ENCODE measurements at regions not wholly inside any gene's neighbourhood (a gene's known extent, or its start where the extent isn't known, plus 50 kb on each side); places are given as distances from the start of the nearest gene placed in this dataset.

DNA sequence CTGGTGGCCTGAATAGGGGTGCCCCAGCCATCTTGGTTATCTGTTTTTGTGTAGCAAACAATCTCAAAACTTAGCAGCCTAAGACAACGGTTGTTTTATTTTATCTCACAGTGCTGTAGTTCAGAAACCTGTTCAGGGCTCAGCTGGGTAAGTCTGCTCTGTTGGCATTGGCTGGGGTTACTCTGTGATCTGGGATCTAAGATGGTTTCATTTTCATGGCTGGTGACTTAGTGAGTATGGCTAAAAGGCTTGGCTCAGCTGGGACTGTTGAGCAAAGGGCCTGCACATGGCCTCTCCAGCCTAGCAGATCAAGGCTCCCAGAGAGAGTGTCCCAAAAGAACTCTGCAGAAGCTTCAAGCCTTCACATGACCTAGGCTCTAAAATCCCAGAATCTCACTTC, 60.8 kb upstream of the POU2AF1 start:
- DNase-seq (ENCODE audit: low read depth) (no peak), FAIRE-seq (no peak)
- Histone ChIP-seq H3K27me3 (ENCODE audit: control insufficient read depth, insufficient read depth, low read length) (peaks cover 8% of the 10 kb centered on the region), H3K36me3 (ENCODE audit: control insufficient read depth, insufficient read depth, low read length) (no peaks in the 10 kb centered on the region), H3K4me3 (ENCODE audit: low read depth, low read length) (no peak overlapping the region)
- TF ChIP-seq, protein P1, sequence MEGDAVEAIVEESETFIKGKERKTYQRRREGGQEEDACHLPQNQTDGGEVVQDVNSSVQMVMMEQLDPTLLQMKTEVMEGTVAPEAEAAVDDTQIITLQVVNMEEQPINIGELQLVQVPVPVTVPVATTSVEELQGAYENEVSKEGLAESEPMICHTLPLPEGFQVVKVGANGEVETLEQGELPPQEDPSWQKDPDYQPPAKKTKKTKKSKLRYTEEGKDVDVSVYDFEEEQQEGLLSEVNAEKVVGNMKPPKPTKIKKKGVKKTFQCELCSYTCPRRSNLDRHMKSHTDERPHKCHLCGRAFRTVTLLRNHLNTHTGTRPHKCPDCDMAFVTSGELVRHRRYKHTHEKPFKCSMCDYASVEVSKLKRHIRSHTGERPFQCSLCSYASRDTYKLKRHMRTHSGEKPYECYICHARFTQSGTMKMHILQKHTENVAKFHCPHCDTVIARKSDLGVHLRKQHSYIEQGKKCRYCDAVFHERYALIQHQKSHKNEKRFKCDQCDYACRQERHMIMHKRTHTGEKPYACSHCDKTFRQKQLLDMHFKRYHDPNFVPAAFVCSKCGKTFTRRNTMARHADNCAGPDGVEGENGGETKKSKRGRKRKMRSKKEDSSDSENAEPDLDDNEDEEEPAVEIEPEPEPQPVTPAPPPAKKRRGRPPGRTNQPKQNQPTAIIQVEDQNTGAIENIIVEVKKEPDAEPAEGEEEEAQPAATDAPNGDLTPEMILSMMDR (IDR thresholded peaks at IDR 0.05; ENCODE audit: insufficient read depth, low read length, severe bottlenecking) = no peak

- Histone ChIP-seq H3K27me3 (ENCODE audit: control insufficient read depth, insufficient read depth, low read length) (peaks cover 8% of the 10 kb centered on the region), H3K4me3 (ENCODE audit: low read depth, low read length) (no peak overlapping the region), H3K36me3 (ENCODE audit: control insufficient read depth, insufficient read depth, low read length) (no peaks in the 10 kb centered on the region)
- TF ChIP-seq, protein P1 (IDR thresholded peaks at IDR 0.05; ENCODE audit: insufficient read depth, low read length, severe bottlenecking) = no peak
- DNase-seq (ENCODE audit: low read depth) (no peak), FAIRE-seq (no peak)
These were observed 59.9 kb upstream of the POU2AF1 start for GRCh38 chr11:111438846-111439520.

- TF ChIP-seq, protein P1 (IDR thresholded peaks at IDR 0.05; ENCODE audit: insufficient read depth, low read length, severe bottlenecking) = no peak
- H3K4me3 ChIP-seq (ENCODE audit: low read depth, low read length) = no peak overlapping the region
- no peaks in the 10 kb centered on the region for H3K36me3 ChIP-seq (ENCODE audit: control insufficient read depth, insufficient read depth, low read length)
- FAIRE-seq (no peak), DNase-seq (ENCODE audit: low read depth) (no peak)
- H3K27me3 ChIP-seq (ENCODE audit: control insufficient read depth, insufficient read depth, low read length) = peaks cover 8% of the 10 kb centered on the region
These were observed 59.1 kb upstream of the POU2AF1 start for GRCh38 chr11:111438168-111438567.

- DNase-seq (ENCODE audit: low read depth) (no peak), FAIRE-seq (no peak)
- Histone ChIP-seq H3K36me3 (ENCODE audit: control insufficient read depth, insufficient read depth, low read length) (no peaks in the 10 kb centered on the region), H3K27me3 (ENCODE audit: control insufficient read depth, insufficient read depth, low read length) (peaks cover 8% of the 10 kb centered on the region), H3K4me3 (ENCODE audit: low read depth, low read length) (no peak overlapping the region)
- TF ChIP-seq, protein P1 (IDR thresholded peaks at IDR 0.05; ENCODE audit: insufficient read depth, low read length, severe bottlenecking) = no peak
These were observed 56.1 kb upstream of the POU2AF1 start for GRCh38 chr11:111435046-111435698.

- DNase-seq (ENCODE audit: low read depth) (peak; percentile 41), FAIRE-seq (peak; percentile 43)
- TF ChIP-seq, protein P1 (IDR thresholded peaks at IDR 0.05; ENCODE audit: insufficient read depth, low read length, severe bottlenecking) = peak; percentile 63
- Histone ChIP-seq H3K27me3 (ENCODE audit: control insufficient read depth, insufficient read depth, low read length) (no peaks in the 10 kb centered on the region), H3K4me3 (ENCODE audit: low read depth, low read length) (no peak overlapping the region), H3K36me3 (ENCODE audit: control insufficient read depth, insufficient read depth, low read length) (no peaks in the 10 kb centered on the region)
These were observed 50.0 kb upstream of the POU2AF1 start for GRCh38 chr11:111429066-111429506.

Measured in bronchial epithelial cell (primary cell).